T-helper 2 cell treated with Interferon-gamma antibody and Interleukin-4, amounts not matched to agents 100 ng/mL and 5 ng/mL, for 36 hours (primary cell): ENCODE measurements at regions not wholly inside any gene's neighbourhood (a gene's known extent, or its start where the extent isn't known, plus 50 kb on each side); places are given as distances from the start of the nearest gene placed in this dataset.
"Not testable (repeated sequence)": the region's sequence is repeated elsewhere in the genome, so short reads cannot be mapped to it uniquely, and the experiment has no call there.

Experiments used
- intact Hi-C: fragments of 100-400 bp; cut with micrococcal nuclease; formaldehyde crosslinking; loops from one replicate; pipeline ENCODE4 v1.15.1; 2023

- intact Hi-C loops = no loop called here
Observed at GRCh38 chr4:75189711-75190335, 256.9 kb downstream of the PARM1 start.

- intact Hi-C loops = no loop called here
Observed at GRCh38 chr4:75180790-75181776, 248.2 kb downstream of the PARM1 start.

- intact Hi-C loops = no loop called here
Observed at GRCh38 chr4:75180217-75180616, 247.3 kb downstream of the PARM1 start.

- intact Hi-C loops = no loop called here
Observed at GRCh38 chr4:75179510-75179909, 246.6 kb downstream of the PARM1 start.

- intact Hi-C loops = no loop called here
Observed at GRCh38 chr4:75172551-75172950, 239.6 kb downstream of the PARM1 start.

GRCh38 chr4:75169427-75169826 lies 236.5 kb downstream of the PARM1 start:
- intact Hi-C loops = no loop called here

GRCh38 chr4:75169020-75169419 lies 236.1 kb downstream of the PARM1 start:
- intact Hi-C loops = no loop called here

- intact Hi-C loops = no loop called here
Observed at GRCh38 chr4:75168548-75168947, 235.6 kb downstream of the PARM1 start.

GRCh38 chr4:75165100-75165499 lies 232.2 kb downstream of the PARM1 start:
- intact Hi-C loops = not testable (repeated sequence)

- intact Hi-C loops = no loop called here
Observed at GRCh38 chr4:75158451-75158850, 225.5 kb downstream of the PARM1 start.

GRCh38 chr4:75154994-75155393 lies 222.1 kb downstream of the PARM1 start:
- intact Hi-C loops = no loop called here

GRCh38 chr4:75146223-75146622 lies 213.3 kb downstream of the PARM1 start:
- intact Hi-C loops = no loop called here

GRCh38 chr4:75144475-75144874 lies 211.6 kb downstream of the PARM1 start:
- intact Hi-C loops = no loop called here

- intact Hi-C loops = no loop called here
Observed at GRCh38 chr4:75142850-75143249, 209.9 kb downstream of the PARM1 start.

- intact Hi-C loops = no loop called here
Observed at GRCh38 chr4:75142382-75142781, 209.5 kb downstream of the PARM1 start.

GRCh38 chr4:75141162-75141561 lies 208.2 kb downstream of the PARM1 start:
- intact Hi-C loops = no loop called here

GRCh38 chr4:75137302-75137701 lies 204.4 kb downstream of the PARM1 start:
- intact Hi-C loops = no loop called here

- intact Hi-C loops = no loop called here
Observed at GRCh38 chr4:75135068-75135825, 202.3 kb downstream of the PARM1 start.

GRCh38 chr4:75126870-75127269 lies 194.0 kb downstream of the PARM1 start:
- intact Hi-C loops = not testable (repeated sequence)

- intact Hi-C loops = no loop called here
Observed at GRCh38 chr4:75126058-75126457, 193.1 kb downstream of the PARM1 start.

- intact Hi-C loops = no loop called here
Observed at GRCh38 chr4:75122424-75123014, 189.6 kb downstream of the PARM1 start.
